ENCODE measurements at regions not wholly inside any gene's neighbourhood (a gene's known extent, or its start where the extent isn't known, plus 50 kb on each side); places are given as distances from the start of the nearest gene placed in this dataset.

- CTCF ChIA-PET (ENCODE audit: partially characterized antibody): no interaction called here
- H4K5ac ChIP-seq (ENCODE audit: insufficient read length, low read depth, low read length): no peak overlapping the region
- H4K8ac ChIP-seq (ENCODE audit: extremely low read depth, insufficient read depth, low read length): no peak overlapping the region
- TF ChIP-seq SP4 (IDR thresholded peaks at IDR 0.05; ENCODE audit: low read length) (no peak), BRCA1 (IDR thresholded peaks at IDR 0.05; ENCODE audit: low read depth, low read length) (no peak), FOSL1 (IDR thresholded peaks at IDR 0.05; ENCODE audit: insufficient read depth, low read depth, low read length) (no peak), NANOG (IDR thresholded peaks at IDR 0.05; ENCODE audit: insufficient read depth, low read depth, low read length, poor library complexity, severe bottlenecking) (no peak)
- no peaks in the 10 kb centered on the region for H3K4me1 ChIP-seq (replicated peaks in 1 of 4; ENCODE audit: control insufficient read depth in 3 of 4, insufficient read depth in 4 of 4, low read length in 3 of 4)
- no peak overlapping the region for H3K14ac ChIP-seq (ENCODE audit: insufficient read length)
- H3K18ac ChIP-seq (ENCODE audit: extremely low read depth, low read length): no peak overlapping the region
- H3K23me2 ChIP-seq (ENCODE audit: low read depth, low read length): no peaks in the 10 kb centered on the region
- H2BK120ac ChIP-seq (replicated peaks; ENCODE audit: low read depth, low read length): no peak overlapping the region
- no peak overlapping the region for H3K27ac ChIP-seq (ENCODE audit: low read depth, low read length)
- WGBS, 2 experiments (ENCODE audit: extremely low coverage in 1 of 2, insufficient coverage in 1 of 2, insufficient read length in 1 of 2, insufficient replicate concordance in 2 of 2, low coverage in 1 of 2, low lambda C conversion rate in 2 of 2, missing lambda C conversion rate in 1 of 2): 98% methylated on average over 2 of the region's 2 CpGs; no CpG with 5 or more reads in 1 of the 2 experiments
- H3K9ac ChIP-seq (replicated peaks in 1 of 4; ENCODE audit: extremely low read depth in 1 of 4, low read depth in 3 of 4, low read length in 3 of 4): no peak overlapping the region
- no peaks in the 10 kb centered on the region for H3K36me3 ChIP-seq (ENCODE audit: control insufficient read depth in 2 of 4, insufficient read depth in 4 of 4, low read length in 3 of 4)
- POLR2A ChIA-PET (ENCODE audit: partially characterized antibody): no interaction called here
- H3K23ac ChIP-seq (ENCODE audit: insufficient read length): no peak overlapping the region
- no peak overlapping the region for H3K4me2 ChIP-seq (ENCODE audit: insufficient read depth in 1 of 2, low read depth in 2 of 2, low read length in 2 of 2)
- H3K9me3 ChIP-seq (ENCODE audit: insufficient read depth in 2 of 2, low read depth in 1 of 2, low read length in 1 of 2): peaks cover 0 to 3% of the 10 kb centered on the region in 2 experiments; a peak in 2 of 4 replicates
- H4K91ac ChIP-seq (replicated peaks; ENCODE audit: insufficient read length, low read length): no peak overlapping the region
- no peaks in the 10 kb centered on the region for H3K27me3 ChIP-seq (replicated peaks in 1 of 4; ENCODE audit: control insufficient read depth in 3 of 4, extremely low read depth in 1 of 4, insufficient read depth in 3 of 4, low read length in 3 of 4)
- H2BK5ac ChIP-seq (ENCODE audit: low read depth, low read length): no peak overlapping the region
- no peaks in the 10 kb centered on the region for H3K79me2 ChIP-seq (ENCODE audit: control insufficient read depth in 1 of 2, insufficient read depth in 2 of 2, low read length in 2 of 2)
- no peak overlapping the region for H2BK20ac ChIP-seq (ENCODE audit: low read length)
- H3K4me3 ChIP-seq (ENCODE audit: extremely low read depth in 1 of 4, insufficient read depth in 2 of 4, low read depth in 3 of 4, low read length in 4 of 4): no peak overlapping the region
- no peaks in the 10 kb centered on the region for H3K79me1 ChIP-seq (ENCODE audit: low read depth, low read length)
- DNase-seq (ENCODE audit: low read depth in 1 of 2, low spot score in 2 of 2) (no peak), FAIRE-seq (no peak)
- H3K56ac ChIP-seq (replicated peaks; ENCODE audit: insufficient read length, low read depth, low read length): no peak overlapping the region
- no peak overlapping the region; the same call in 1 of the 2 replicates for H2AFZ ChIP-seq (ENCODE audit: low read length)
- H2AK5ac ChIP-seq (ENCODE audit: low read depth, low read length): no peak overlapping the region
- no peak overlapping the region for H2BK12ac ChIP-seq (ENCODE audit: low read depth, low read length)
- H2BK15ac ChIP-seq (ENCODE audit: low read length): no peak overlapping the region
- no peak overlapping the region for H3K4ac ChIP-seq (replicated peaks; ENCODE audit: insufficient read length, low read depth, low read length)
- H4K20me1 ChIP-seq (replicated peaks in 1 of 2; ENCODE audit: control insufficient read depth in 1 of 2, insufficient read depth in 2 of 2, low read length in 2 of 2): no peaks in the 10 kb centered on the region
Observed at GRCh38 chr5:30626557-30626956, 566.9 kb upstream of the CDH6 start.

All from H1 (cell line).